Hypothalamus (tissue), 51 donors: ENCODE measurements at regions not wholly inside any gene's neighbourhood (a gene's known extent, or its start where the extent isn't known, plus 50 kb on each side); places are given as distances from the start of the nearest gene placed in this dataset.
A peak's percentile ranks its signal among the peaks of the same experiment; 100 is the strongest.

Source experiments
- DNase-seq, 51 donors: peaks; one replicate each; lab custom pipeline; 2025; lab: John Stamatoyannopoulos, UW

DNA sequence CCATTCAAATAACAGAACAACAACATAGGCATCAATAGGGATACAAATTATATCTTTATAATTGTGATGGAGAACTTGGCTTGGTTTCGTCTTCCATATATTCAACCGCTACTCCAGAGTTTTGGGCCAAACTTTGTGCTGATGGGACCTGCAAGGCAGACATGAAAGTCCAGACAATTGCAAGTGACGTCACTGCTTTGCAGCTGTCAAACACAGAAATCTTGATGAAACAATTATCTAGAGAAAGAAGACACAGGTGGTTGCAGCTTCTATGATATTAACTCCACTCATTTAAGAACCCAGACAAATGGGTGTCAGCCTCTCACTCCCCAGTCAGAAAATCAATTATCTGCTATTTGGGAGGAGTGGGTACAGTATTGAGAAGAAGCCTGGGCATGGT lies 390.6 kb downstream of the NUF2 start:
- no peak for DNase-seq

DNA sequence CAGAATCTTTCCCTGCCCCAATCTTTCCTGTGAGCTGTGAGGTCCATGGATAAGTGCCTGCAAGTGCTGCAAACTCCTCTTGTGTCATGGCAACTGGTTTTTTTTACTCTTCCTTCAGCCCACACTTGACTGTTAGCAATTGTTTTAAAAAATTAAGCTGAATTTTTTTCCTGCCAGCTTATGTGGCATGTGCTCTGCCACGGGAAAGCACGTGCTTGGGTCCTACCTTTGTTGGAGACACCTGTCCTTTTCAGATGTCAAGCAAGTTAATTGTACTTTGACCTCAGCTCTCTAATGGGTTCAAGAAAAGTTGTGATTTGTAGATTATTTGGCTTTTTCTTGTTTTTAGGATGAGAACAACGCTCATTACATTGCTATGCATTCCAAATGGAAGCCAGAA lies 398.5 kb downstream of the NUF2 start:
- no peak for DNase-seq

DNA sequence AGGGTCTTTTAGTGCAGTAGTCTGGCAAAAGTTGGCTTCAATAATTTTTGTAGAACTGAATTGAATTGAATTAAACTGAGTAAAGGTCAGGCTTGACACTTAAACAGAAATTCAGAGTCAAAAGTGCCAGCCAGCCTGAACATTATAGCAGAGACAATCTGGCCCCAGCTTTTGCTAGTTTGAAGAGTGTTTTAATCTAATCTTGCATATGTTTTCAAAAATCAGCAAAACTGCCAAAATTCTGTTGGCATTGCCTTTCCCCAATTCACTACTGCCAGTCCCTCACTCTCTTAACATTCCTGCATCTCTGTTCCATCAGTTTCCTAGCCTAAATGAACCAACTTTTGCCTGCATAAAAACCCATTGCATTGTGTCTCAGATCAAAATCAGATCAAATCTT lies 403.8 kb downstream of the NUF2 start:
- no peak for DNase-seq

DNA sequence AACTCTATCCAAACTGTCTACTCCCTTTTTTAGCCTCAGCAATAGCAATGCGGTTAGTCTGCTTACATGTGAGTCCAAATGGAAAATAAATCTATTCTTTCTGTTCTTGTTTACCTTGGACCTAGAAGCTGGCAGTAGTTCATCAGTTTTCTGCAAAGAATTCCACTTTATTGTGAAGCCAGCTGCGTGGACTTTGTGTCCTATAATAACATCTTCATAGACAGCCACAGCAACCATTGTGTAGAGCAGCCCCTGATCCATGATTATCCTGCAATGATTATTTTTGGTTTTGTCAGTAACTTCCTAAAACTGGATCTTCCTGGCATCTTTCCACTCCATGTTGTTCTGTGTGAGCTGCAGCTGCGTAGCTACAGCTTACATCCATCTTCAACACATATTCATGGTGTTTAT lies 408.7 kb downstream of the NUF2 start:
- peak in 1 of 51 donors; percentile 2 for DNase-seq

DNA sequence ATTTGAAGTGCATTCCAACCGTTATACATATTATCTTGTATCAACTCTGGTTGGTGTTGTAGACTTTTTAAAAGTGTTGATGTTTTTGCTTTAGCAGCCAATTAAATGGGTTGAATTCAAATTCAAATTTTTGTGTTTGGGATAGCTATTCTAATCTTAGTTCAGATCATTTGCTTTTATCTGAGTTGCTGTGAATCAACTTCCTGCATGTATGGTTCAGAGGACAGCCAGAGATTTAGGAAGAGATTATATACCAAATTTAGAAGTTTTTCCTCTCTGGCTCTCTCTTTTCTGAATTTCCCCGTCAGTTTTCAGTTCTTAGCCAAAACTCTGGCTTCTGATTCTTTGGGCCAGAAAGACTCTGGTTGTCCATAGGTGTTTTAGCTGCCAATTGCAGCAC lies 415.5 kb downstream of the NUF2 start:
- no peak for DNase-seq

DNA sequence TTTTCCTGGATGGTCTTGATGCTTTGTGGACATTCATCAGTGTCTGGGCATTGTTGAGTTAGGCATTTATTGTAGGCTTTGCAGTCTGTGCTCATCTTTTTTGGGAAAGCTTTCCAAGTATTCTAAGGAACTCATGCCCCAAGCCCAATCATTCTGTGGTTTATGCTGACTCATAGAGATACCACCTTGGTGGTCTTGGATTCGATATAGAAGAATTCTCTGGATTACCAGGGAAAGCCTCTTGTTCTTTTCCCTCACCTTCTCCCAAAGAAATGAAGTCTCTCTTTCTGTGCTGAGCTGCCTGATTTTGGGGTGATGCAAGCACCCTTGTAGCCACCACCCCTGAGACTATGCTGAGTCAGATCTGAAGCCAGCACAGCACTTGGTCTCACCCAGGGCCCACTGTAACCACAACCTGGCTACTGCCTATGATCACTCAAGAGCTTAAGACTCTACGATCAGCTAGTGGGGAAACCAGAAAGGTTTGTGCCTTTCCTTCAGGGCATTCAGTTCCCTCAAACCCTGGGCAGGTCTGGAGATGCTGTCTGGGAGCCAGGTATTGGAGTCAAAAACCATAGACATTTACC lies 422.6 kb downstream of the NUF2 start:
- no peak for DNase-seq

DNA sequence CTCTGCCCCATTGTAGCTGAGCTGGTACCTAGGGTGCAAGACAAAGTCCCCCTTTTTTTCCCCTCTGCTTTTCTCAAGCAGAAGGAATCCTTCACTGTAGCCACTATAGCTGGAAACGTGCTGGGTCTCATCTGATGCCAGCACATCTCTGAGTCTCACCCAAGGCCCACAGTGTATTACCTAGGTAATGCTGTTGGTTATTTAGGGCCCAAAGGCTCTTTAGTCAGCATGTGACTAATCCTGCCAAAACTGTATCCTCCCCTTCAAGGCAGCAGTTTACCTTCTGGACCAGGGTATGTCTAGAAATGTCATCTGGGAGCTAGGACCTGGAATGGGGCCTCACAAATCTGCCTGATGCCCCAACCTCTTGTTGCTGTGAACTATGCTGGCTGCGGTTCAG lies 423.4 kb downstream of the NUF2 start:
- no peak for DNase-seq

DNA sequence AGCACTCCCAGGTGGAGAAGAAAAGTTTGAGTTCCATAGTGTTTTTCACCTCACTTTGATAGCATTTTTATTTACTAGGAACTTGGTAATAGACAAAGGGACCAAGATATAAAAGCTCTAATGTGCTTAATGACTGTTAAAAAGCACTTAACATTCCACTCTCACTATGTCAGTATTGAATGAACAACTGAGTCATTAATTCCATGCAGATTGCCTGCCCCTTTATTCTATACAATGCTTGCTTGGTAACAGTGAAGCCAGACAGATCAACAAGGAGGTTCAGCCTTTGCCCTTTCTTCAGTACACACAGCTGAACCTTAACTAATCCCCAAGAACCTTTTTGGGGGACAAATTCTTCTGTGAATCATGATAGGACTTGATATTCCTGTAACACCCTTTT lies 425.5 kb downstream of the NUF2 start:
- no peak for DNase-seq

DNA sequence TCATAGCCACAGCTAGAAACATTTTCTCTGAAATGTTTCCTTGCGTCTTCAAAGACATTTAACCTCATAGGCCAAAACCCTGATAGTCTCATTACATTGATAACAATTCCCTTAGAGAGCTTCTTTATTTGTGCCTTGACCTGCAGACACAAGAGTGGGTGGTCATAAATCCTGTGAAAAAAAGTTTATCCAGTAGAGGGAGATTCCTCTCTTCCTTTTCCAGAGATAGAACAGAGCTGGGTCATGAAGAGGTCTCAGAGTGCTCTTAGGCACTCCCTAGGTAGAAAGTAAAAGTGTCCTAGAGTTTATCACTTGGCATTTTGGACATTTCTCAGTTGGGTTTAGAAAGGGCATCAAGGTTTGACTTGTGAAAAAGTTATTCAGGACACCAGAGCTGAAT lies 426.1 kb downstream of the NUF2 start:
- no peak for DNase-seq

DNA sequence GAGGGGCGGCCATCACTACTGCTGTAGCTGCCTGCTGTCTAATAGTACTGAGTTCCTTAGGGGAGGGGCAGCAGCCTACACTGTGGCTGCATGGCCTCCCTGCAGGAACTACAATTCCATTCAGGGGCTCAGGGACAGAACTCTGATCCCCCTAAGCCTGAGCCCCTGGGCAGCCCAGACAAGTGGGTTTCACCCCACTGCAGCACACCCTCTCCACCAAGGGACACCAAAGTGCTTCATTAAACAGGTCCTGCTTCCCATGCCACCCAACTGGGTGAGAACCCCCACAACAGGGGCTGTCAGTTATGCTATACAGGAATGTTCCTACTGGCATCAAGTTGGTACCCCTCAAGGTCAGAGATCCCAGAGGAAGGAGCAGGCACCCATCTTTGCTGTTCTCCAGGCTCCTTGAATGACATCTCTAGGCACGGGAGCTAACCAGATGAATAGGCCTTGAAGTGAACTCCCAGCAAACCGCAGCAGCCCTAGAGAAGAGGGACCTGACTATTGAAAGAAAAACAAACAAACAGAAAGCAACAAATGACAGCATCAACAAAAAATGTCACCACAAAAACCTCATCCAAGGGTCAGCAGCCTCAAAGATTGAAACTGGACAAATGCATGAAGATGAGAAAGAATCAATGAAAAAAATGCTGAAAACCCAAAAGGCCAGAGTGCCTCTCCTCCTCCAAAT lies 437.4 kb downstream of the NUF2 start:
- no peak for DNase-seq

DNA sequence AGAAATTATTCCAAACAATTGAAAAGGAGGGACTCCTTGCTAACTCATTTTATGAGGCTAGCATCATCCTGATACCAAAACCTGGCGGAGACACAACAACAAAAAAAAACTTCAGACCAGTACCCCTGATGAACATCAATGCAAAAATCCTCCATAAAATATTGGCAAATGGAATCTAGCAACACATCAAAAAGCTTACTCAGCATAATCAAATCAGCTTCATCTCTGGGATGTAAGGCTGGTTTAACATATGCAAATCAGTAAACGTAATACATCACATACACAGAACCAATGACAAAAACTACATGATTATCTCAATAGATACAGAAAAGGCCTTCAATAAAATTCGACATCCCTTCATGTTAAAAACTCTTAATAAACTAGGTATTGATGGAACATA lies 440.1 kb downstream of the NUF2 start:
- DNase-seq = no peak

DNA sequence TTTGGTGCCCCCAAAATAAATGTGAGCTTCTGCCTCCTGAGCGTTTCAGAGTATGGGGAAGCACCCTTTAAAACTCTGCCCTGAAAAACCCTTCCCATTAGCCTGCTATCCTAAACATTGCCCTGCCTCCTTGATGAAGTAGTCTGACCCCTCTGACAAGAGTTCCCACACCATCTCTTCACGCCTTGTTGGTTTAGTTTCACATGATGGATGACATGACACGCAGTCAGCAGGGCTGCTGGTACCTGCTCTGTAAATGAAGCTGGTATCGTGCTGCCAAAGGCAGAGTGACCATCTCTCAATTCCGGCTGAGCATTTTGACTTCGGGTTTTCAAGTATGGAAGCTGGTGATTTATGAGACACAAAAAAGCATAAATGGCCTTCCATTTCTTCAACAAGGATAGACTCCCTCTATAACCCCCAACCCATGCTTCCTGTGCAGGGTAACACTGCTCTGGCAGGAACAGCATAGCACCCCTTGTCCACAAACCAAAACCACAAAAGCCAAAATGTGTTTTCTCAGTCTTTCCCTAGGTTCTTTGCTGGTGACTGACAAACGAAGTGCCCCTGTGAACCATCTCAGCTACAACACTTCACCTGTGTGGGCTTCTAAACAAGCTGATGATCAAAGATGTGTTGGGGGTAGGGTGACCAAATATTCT lies 444.6 kb downstream of the NUF2 start:
- no peak for DNase-seq

DNA sequence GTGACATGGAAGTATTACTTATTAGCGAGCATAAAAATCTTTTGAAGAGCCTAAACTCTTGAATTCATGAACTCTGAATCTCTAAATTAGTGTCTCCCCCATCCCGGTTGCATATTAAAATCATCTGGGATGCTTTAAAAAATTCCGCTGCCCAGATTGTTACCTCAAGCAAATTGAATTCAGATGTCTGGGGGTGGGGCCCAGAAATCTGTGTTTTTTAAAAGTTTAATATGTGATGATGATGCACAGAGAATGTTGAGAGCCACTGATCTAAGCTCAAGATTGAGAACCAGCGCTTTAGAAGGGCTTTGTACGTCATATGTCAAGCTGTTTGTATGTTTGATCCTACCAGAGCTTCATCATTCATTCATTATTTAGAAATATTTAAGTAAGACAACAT lies 446.8 kb downstream of the NUF2 start:
- DNase-seq = no peak

DNA sequence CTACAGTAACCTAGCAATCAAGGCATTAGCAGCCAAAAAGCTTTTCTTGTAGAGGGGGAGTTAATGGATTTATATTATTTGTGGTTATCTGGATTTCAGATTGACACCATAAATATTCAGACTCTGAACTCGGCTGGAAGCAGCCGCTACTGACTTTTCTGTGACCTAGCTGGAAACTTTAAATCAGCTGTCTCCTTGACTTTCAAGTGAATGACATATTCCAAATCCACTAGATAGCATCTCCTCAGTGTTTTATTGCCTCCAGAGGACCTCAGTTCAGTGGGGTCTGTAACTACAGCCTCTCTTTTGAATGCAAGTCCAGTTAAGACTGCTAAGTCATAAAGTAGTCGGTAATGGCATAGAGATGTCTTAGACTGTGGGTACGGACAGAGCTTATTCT lies 448.5 kb downstream of the NUF2 start:
- no peak for DNase-seq

DNA sequence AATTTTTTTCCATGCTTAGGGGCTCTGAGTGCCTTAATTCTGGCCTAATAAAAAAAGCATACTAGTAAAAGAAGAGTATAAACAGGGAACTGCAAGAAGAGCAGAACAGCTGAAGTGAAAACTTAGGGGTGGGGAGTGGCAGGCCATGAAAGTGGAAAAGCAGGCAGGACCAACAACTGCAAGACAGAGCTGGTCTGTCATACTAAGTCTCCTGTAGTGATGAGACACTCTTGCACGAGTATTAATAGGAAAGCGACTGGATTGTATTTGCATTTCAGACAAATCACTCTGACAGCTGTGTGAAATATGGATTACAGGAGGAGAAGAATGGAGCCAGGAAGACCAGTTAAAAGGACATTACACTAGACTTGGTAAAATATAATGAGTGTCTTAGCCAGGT lies 449.9 kb downstream of the NUF2 start:
- DNase-seq = no peak

DNA sequence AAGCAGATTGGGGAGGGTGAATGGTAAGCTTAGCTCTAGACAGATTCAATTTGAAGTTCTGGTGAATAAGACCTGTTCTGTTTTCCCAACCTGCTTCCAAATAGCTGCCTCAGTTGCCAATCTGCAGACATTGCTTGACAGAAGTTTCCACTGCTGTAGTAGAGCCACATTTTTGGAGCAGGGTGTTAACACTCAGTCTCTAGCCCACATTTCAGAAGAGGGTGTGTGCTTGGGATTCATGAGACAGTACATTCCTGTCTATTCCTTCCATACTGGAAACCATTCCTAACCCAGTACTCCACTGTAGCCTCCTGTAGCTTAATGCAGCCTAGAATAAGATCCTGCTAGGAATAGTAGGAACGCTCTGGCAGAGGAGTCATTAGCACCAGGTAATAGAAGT lies 450.5 kb downstream of the NUF2 start:
- DNase-seq = no peak

DNA sequence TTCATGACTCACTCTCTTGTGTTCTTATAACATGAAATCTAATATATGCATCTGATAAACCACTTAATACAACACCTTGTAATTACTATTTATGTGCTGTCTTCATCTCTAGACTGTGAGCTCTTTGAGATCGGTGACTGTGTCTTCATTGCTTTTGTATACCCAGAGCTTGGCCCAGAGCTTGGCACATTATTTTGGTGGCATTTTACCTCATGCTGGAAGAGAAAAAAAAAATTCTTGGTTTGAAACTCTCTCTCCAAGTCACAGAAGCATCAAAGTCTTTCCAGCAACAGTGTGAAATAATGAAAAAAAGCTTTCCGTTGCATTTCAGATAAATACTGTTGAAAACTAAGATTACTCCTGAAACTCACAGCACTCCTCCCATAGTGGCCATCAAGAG lies 451.6 kb downstream of the NUF2 start:
- DNase-seq = no peak

DNA sequence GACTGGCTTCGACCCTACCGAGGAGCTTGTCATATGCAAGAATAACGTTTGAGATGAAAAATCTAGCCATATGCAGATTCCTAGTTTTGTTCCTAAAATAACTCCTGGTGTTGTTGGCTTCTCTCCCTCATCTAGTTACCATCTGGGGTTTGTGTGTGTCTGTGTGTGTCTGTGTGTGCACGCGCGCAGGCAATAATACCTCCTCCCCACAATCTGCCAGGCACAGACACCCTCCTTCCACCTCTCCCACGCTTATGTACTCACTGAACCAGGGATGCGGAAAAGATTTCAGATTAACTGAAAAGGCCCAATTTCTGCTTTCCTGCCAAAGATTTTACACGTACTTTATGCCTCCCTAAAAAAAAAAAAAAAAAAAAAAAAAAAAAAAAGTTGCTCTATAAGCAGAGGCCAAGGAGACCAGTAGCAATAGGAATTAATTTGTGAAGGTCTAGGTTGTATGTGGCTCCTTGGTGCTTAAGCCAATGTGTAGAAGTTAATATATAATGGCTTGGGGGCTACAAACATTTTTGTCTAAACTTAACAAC lies 452.7 kb downstream of the NUF2 start:
- peak in 1 of 51 donors; percentile 20 for DNase-seq

DNA sequence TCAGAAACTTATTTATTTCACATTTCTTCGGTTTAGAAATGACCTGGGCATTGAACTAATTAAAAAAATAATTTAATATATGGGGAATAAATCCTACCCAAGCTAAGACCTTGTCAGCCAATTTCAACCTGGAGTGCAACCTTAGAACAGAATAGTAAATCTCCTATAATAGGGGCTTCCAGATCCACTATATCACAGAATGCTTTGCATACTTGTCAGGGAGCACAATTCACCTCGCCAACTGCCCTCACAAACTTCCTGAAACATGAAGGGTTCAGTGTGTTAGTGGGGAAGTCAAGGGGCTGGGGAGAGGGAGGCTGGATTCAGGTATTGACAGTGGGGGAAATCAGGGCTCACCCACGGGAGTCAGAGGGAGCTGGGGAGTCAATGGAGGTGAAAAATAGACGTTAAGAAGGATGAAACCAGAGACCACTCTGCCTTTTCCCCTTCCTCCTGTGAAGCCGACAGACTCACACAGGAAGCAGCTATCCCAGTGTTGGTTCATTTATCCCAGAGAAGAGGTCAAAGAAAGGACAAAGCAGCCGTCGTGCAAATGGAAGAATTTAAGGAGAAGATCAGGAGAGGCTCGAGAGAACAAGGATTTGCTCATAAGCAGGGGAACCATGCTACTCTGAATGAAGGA lies 453.3 kb downstream of the NUF2 start:
- DNase-seq = no peak

DNA sequence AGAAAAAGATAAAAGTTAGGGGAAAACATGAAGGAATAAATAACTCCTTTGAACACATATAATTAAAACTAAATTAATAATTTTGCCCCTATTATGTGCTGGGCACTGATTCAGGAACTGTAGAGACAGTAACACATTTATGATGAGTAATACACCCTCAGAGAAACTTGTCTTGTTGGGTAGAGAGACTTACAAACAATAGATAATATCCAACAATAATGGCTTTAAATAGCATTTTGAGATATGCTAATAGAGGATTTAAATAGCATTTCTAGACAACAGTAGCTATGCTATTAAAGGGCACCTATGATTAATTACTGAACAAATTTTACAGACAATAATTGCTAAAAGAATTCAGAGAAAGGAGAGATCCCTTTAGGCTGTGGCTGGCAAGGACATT lies 455.5 kb downstream of the NUF2 start:
- DNase-seq = no peak

DNA sequence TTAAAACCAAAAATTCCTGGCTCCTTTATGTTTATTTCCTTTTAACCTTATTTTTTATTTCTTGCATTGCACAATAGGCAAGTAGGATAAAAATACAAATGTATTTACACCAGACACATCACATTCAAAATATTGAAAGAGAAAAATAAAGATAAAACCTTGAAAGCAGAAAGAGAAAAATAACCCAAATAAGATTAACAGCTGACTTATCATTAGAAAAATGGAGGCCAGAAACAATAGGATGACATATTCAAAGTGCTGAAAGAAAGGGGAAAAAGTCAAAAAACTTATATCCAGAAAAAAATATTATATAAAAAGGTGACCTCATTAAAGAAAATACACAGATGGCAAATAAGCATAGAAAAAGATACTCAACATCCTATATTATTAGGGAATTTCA lies 459.4 kb downstream of the NUF2 start:
- DNase-seq = no peak
